Loucy (cell line): ENCODE measurements at regions not wholly inside any gene's neighbourhood (a gene's known extent, or its start where the extent isn't known, plus 50 kb on each side); places are given as distances from the start of the nearest gene placed in this dataset.

Experiments
- H2AFZ ChIP-seq: fragments of 200-600 bp; sonication (generic); 2 replicates; pipeline ENCODE4 v1.6.0; 2016; ENCODE audit warnings: antibody characterized with exemption, mild to moderate bottlenecking, low read length, moderate library complexity
- H3F3A ChIP-seq: fragments of 200-600 bp; 2 replicates; pipeline ENCODE4 v1.6.0; 2016; ENCODE audit warnings: antibody characterized with exemption, low read depth, mild to moderate bottlenecking
- H3K27me3 ChIP-seq: fragments of 200-600 bp; sonication (generic); 2 replicates; pipeline ENCODE4 v1.6.1; 2014; ENCODE audit warnings: low read length, mild to moderate bottlenecking; ENCODE audit not compliant: insufficient read depth, poor library complexity, severe bottlenecking
- H3K36me3 ChIP-seq: fragments of 200-600 bp; sonication (generic); 2 replicates; pipeline ENCODE4 v1.6.1; 2016; ENCODE audit warnings: low read length; ENCODE audit not compliant: insufficient read depth
- H3K4me1 ChIP-seq: fragments of 200-600 bp; sonication (generic); 2 replicates; pipeline ENCODE4 v1.5.1; 2014; ENCODE audit warnings: low read length, mild to moderate bottlenecking; ENCODE audit not compliant: insufficient read depth, poor library complexity, severe bottlenecking
- H3K4me2 ChIP-seq: fragments of 200-600 bp; sonication (generic); 2 replicates; pipeline ENCODE4 v1.6.0; 2014; ENCODE audit warnings: antibody characterized with exemption, low read length, low read depth, mild to moderate bottlenecking; ENCODE audit not compliant: poor library complexity, severe bottlenecking
- H3K4me3 ChIP-seq: fragments of 200-600 bp; sonication (generic); 2 replicates; pipeline ENCODE4 v1.5.1; 2014; ENCODE audit warnings: low read length, mild to moderate bottlenecking, mixed read lengths; ENCODE audit not compliant: poor library complexity, severe bottlenecking
- H3K79me2 ChIP-seq: fragments of 200-600 bp; sonication (generic); 2 replicates; pipeline ENCODE4 v1.6.1; 2014; ENCODE audit warnings: low read length; ENCODE audit not compliant: insufficient read depth
- H3K9ac ChIP-seq: fragments of 200-600 bp; sonication (generic); 2 replicates; pipeline ENCODE4 v1.6.0; 2014; ENCODE audit warnings: mild to moderate bottlenecking, low read depth, low read length, moderate library complexity; ENCODE audit not compliant: poor library complexity, severe bottlenecking
- H3K9me2 ChIP-seq: fragments of 200-600 bp; sonication (generic); replicated peaks from 2 replicates; pipeline ENCODE4 v1.6.1; 2016; ENCODE audit warnings: low read depth, low read length, mixed read lengths
- H3K9me3 ChIP-seq: fragments of 200-600 bp; sonication (generic); 2 replicates; pipeline ENCODE4 v1.6.1; 2014; ENCODE audit warnings: mild to moderate bottlenecking, antibody characterized with exemption, low read length, low read depth; ENCODE audit not compliant: insufficient read depth
- H4K20me1 ChIP-seq: fragments of 200-600 bp; sonication (generic); 2 replicates; pipeline ENCODE4 v1.6.0; 2014; ENCODE audit warnings: antibody characterized with exemption, low read length, mild to moderate bottlenecking; ENCODE audit not compliant: insufficient read depth, poor library complexity, severe bottlenecking
- CTCF ChIP-seq: fragments of 200-600 bp; sonication (generic); conservative IDR thresholded peaks from 2 replicates; pipeline ENCODE4 v1.5.1; 2014; ENCODE audit warnings: mild to moderate bottlenecking, antibody characterized with exemption, low read length
- EZH2phosphoT487 ChIP-seq: fragments of 200-600 bp; IDR thresholded peaks from 2 replicates; pipeline ENCODE4 v1.6.1; 2018; ENCODE audit warnings: antibody characterized with exemption, mild to moderate bottlenecking, moderate library complexity, borderline replicate concordance

GRCh38 chr7:155874411-155874810 lies 62.1 kb upstream of the SHH start:
- Histone ChIP-seq H3K27me3 (no peaks in the 10 kb centered on the region), H3K79me2 (no peaks in the 10 kb centered on the region), H3K4me1 (no peaks in the 10 kb centered on the region), H2AFZ (no peak overlapping the region), H3K9me2 (no peaks in the 10 kb centered on the region), H3K36me3 (no peaks in the 10 kb centered on the region), H3K4me2 (no peak overlapping the region), H3K9me3 (peaks cover 3% of the 10 kb centered on the region; the same call in 1 of the 2 replicates), H4K20me1 (no peaks in the 10 kb centered on the region), H3K9ac (no peak overlapping the region), H3K4me3 (no peak overlapping the region), H3F3A (no peaks in the 10 kb centered on the region)
- TF ChIP-seq CTCF, result no peak
- no peak for TF ChIP-seq EZH2phosphoT487

- Histone ChIP-seq H3K9me2 (no peaks in the 10 kb centered on the region), H3K27me3 (no peaks in the 10 kb centered on the region), H3K9ac (no peak overlapping the region), H4K20me1 (no peaks in the 10 kb centered on the region), H3K4me2 (no peak overlapping the region), H3K36me3 (no peaks in the 10 kb centered on the region), H2AFZ (no peak overlapping the region), H3F3A (no peaks in the 10 kb centered on the region), H3K79me2 (no peaks in the 10 kb centered on the region), H3K4me3 (no peak overlapping the region), H3K4me1 (no peaks in the 10 kb centered on the region), H3K9me3 (peaks cover 3% of the 10 kb centered on the region; the same call in 1 of the 2 replicates)
- TF ChIP-seq CTCF (no peak), EZH2phosphoT487 (no peak)
Measured at GRCh38 chr7:155874010-155874409, 61.7 kb upstream of the SHH start.

GRCh38 chr7:155872678-155873369 lies 60.6 kb upstream of the SHH start:
- no peaks in the 10 kb centered on the region for H3F3A ChIP-seq
- no peak overlapping the region for H3K9ac ChIP-seq
- H4K20me1 ChIP-seq, result no peaks in the 10 kb centered on the region
- no peaks in the 10 kb centered on the region for H3K9me2 ChIP-seq
- no peaks in the 10 kb centered on the region for H3K36me3 ChIP-seq
- no peaks in the 10 kb centered on the region for H3K27me3 ChIP-seq
- no peak overlapping the region for H3K4me3 ChIP-seq
- H2AFZ ChIP-seq, result no peak overlapping the region
- no peaks in the 10 kb centered on the region for H3K4me1 ChIP-seq
- peaks cover 3% of the 10 kb centered on the region; the same call in 1 of the 2 replicates for H3K9me3 ChIP-seq
- no peak overlapping the region for H3K4me2 ChIP-seq
- TF ChIP-seq EZH2phosphoT487, result no peak
- no peak for TF ChIP-seq CTCF
- no peaks in the 10 kb centered on the region for H3K79me2 ChIP-seq
